Karpas-422 (cell line): ENCODE measurements at regions not wholly inside any gene's neighbourhood (a gene's known extent, or its start where the extent isn't known, plus 50 kb on each side); places are given as distances from the start of the nearest gene placed in this dataset.
"Not testable (repeated sequence)": the region's sequence is repeated elsewhere in the genome, so short reads cannot be mapped to it uniquely, and the experiment has no call there.

ENCODE experiments used
- DNase-seq: peaks from one replicate; pipeline ENCODE4 v3.0.0-alpha.2; 2015
- H2AFZ ChIP-seq: fragments of 200-600 bp; sonication (generic); 2 replicates; pipeline ENCODE4 v1.6.1; 2014; ENCODE audit warnings: antibody characterized with exemption, low read length, mixed read lengths
- H3K27ac ChIP-seq: fragments of 200-600 bp; sonication (generic); 2 replicates; pipeline ENCODE4 v1.5.1; 2014; ENCODE audit warnings: mild to moderate bottlenecking, low read length, moderate library complexity
- H3K27me3 ChIP-seq: fragments of 200-600 bp; sonication (generic); 2 replicates; pipeline ENCODE4 v1.6.1; 2014; ENCODE audit warnings: low read length, mixed read lengths
- H3K36me3 ChIP-seq: fragments of 200-600 bp; sonication (generic); 2 replicates; pipeline ENCODE4 v1.6.1; 2014; ENCODE audit warnings: low read length, mixed read lengths; ENCODE audit not compliant: insufficient read depth
- H3K4me1 ChIP-seq: fragments of 200-600 bp; sonication (generic); 2 replicates; pipeline ENCODE4 v1.6.1; 2014; ENCODE audit warnings: mild to moderate bottlenecking, low read length, mixed read lengths
- H3K4me2 ChIP-seq: fragments of 200-600 bp; sonication (generic); 2 replicates; pipeline ENCODE4 v1.6.1; 2014; ENCODE audit warnings: low read length, low read depth, mild to moderate bottlenecking; ENCODE audit not compliant: poor library complexity, severe bottlenecking
- H3K4me3 ChIP-seq: fragments of 200-600 bp; sonication (generic); 2 replicates; pipeline ENCODE4 v1.5.1; 2014; ENCODE audit warnings: mild to moderate bottlenecking, antibody characterized with exemption, low read length, mixed read lengths
- H3K79me2 ChIP-seq: fragments of 200-600 bp; sonication (generic); 2 replicates; pipeline ENCODE4 v1.6.1; 2014; ENCODE audit warnings: mild to moderate bottlenecking, low read length, mixed read lengths
- H3K9ac ChIP-seq: fragments of 200-600 bp; sonication (generic); 2 replicates; pipeline ENCODE4 v1.6.0; 2014; ENCODE audit warnings: low read length
- H3K9me2 ChIP-seq: fragments of 200-600 bp; sonication (generic), shearing (Covaris generic); replicated peaks from 2 replicates; pipeline ENCODE4 v1.6.0; 2014; ENCODE audit warnings: mild to moderate bottlenecking, low read length, moderate library complexity; ENCODE audit not compliant: insufficient read depth
- H3K9me3 ChIP-seq: fragments of 300-700, 200-600 bp; sonication (generic); 2 replicates; pipeline ENCODE4 v1.6.1; 2014; ENCODE audit warnings: low read length, mixed read lengths
- H4K20me1 ChIP-seq: fragments of 200-600 bp; sonication (generic); 2 replicates; pipeline ENCODE4 v1.6.1; 2014; ENCODE audit warnings: mild to moderate bottlenecking, antibody characterized with exemption, low read length, low read depth; ENCODE audit not compliant: insufficient read depth

DNA sequence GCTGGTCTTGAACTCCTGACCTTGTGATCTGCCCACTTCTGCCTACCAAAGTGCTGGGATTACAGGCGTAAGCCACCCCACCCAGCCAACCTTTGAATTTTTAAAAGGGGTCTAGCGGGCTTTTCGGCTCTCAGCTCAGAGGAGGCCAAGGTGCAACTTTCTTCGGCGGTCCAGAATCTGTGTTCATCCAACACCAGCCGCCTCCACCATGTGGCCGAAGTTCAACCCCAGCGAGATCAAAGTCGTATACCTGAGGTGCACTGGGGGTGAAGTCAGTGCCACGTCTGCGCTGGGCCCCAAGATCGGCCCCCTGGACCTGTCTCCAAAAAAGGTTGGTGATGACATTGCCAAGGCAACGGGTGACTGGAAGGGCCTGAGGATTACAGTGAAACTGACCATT, 78.8 kb upstream of the PIM1 start:
- not testable (repeated sequence) for H3K4me1 ChIP-seq, H3K9me2 ChIP-seq, H3K4me2 ChIP-seq, H3K4me3 ChIP-seq, H3K36me3 ChIP-seq, H2AFZ ChIP-seq, H4K20me1 ChIP-seq, H3K79me2 ChIP-seq, DNase-seq, H3K9me3 ChIP-seq, H3K27me3 ChIP-seq, H3K9ac ChIP-seq, H3K27ac ChIP-seq

DNA sequence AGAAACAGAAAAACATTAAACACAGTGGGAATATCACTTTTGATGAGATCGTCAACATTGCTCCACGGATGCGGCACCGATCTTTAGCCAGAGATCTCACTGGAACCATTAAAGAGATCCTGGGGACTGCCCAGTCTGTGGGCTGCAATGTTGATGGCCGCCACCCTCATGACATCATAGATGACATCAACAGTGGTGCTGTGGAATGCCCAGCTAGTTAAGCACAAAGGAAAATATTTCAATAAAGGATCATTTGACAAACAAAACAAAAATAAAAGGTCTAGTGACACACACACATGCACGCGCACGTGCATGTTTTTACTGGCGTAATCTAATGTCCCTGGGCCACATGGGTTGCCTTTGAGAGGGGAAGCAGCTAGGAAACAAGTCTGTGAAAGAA, 78.4 kb upstream of the PIM1 start:
- H3K4me2 ChIP-seq, H4K20me1 ChIP-seq, H3K9me3 ChIP-seq, H3K4me1 ChIP-seq, H3K27me3 ChIP-seq, H3K27ac ChIP-seq, H3K36me3 ChIP-seq, H3K79me2 ChIP-seq, H2AFZ ChIP-seq, DNase-seq, H3K9ac ChIP-seq, H3K4me3 ChIP-seq, H3K9me2 ChIP-seq: not testable (repeated sequence)

DNA sequence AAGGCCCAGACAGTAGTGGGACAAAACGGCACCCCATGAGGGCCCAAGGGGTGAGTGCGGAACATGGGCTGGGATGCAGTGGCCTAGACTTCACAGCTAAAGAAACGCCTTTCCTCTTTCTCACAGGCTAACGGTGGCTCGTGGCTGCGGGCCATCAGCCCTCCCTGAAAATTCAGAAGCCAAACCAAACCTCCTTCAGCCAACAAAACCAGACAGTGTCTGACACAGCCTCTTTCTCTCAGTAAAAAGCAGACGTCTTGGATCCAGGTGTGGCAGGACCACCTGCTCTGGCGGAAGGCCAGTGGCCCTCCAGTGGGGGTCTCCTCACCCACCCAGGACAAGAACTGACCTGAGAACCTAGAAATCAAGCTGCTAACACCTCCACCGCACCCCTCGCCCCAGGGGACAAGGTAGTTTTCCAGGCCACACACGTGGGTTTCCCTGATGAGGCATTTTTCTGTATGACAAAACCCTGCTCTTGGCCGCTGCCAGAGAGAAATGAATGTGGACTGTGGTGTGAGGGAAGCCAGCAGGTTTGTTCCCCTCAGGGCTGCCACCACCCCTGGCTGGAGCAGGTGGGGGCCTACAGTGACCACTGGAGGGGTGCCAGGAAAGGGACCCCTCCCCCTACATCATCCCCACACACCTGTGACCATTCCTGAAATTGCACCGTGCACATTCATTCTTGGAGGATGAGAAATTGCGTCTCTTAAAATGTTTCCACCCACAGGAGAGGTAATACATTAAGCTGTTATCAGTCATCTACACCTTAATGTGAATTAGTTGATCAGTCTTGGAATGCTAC, 76.8 kb upstream of the PIM1 start:
- Histone ChIP-seq H3K9ac (no peak overlapping the region), H3K27me3 (no peaks in the 10 kb centered on the region), H3K27ac (no peak overlapping the region), H3K9me2 (no peaks in the 10 kb centered on the region), H4K20me1 (no peaks in the 10 kb centered on the region), H3K4me2 (no peak overlapping the region), H2AFZ (no peak overlapping the region), H3K79me2 (no peaks in the 10 kb centered on the region), H3K4me1 (no peaks in the 10 kb centered on the region), H3K36me3 (no peaks in the 10 kb centered on the region), H3K4me3 (no peak overlapping the region), H3K9me3 (no peaks in the 10 kb centered on the region)
- no peak for DNase-seq

DNA sequence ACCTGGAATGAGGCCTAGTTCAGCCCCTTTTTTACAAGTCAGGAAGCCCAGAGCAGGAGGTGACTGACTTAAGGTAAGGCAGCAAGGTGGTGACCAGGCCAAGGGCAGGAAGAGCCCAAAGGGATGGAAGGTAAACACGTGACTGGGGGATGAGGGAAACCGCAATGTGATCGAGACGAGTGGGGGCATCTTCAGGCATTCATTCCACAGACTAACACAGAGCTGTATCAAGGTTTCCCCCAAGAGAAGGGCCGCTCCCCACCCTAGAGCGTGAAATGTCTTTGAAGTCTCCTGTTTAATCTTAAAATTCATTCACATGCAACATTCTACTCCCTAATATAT, 76.3 kb upstream of the PIM1 start:
- Histone ChIP-seq H3K79me2 (no peaks in the 10 kb centered on the region), H3K9me2 (no peaks in the 10 kb centered on the region), H2AFZ (no peak overlapping the region)

DNA sequence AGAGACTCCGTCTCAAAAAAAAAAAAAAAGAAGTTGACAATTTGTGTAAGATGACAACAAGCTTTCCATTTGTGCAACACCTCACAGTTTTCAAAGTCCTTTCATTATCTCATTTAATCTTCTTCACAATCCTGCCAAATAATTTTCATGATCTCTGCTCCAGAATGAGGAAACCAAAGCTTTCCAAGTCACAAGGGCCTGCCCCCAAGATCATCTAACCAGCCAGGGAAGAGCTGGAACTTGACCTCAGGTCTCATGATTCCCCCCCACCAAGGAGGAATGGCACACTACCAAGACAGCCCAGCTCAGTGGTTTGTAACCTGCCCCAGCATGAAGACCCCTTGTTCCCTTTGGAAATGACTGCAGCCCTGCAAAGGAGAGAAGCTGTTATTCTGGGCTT, 74.0 kb upstream of the PIM1 start:
- no peaks in the 10 kb centered on the region for H4K20me1 ChIP-seq
- no peaks in the 10 kb centered on the region for H3K9me2 ChIP-seq
- H3K79me2 ChIP-seq = no peaks in the 10 kb centered on the region
- H3K4me3 ChIP-seq = no peak overlapping the region
- peaks cover under 1% of the 10 kb centered on the region; the same call in 1 of the 2 replicates for H3K4me1 ChIP-seq
- DNase-seq = no peak
- H3K27ac ChIP-seq = no peak overlapping the region
- no peak overlapping the region for H2AFZ ChIP-seq
- no peak overlapping the region for H3K4me2 ChIP-seq
- H3K36me3 ChIP-seq = no peaks in the 10 kb centered on the region
- H3K27me3 ChIP-seq = no peaks in the 10 kb centered on the region
- H3K9ac ChIP-seq = no peak overlapping the region
- H3K9me3 ChIP-seq = no peaks in the 10 kb centered on the region

More for the DNA sequence above, 76.3 kb upstream of the PIM1 start:
- no peak for DNase-seq
- H3K36me3 ChIP-seq = no peaks in the 10 kb centered on the region
- no peak overlapping the region for H3K9ac ChIP-seq
- no peaks in the 10 kb centered on the region for H3K4me1 ChIP-seq
- H3K9me3 ChIP-seq = no peaks in the 10 kb centered on the region
- no peaks in the 10 kb centered on the region for H3K27me3 ChIP-seq
- H4K20me1 ChIP-seq = no peaks in the 10 kb centered on the region
- no peak overlapping the region for H3K4me3 ChIP-seq
- H3K27ac ChIP-seq = no peak overlapping the region
- no peak overlapping the region for H3K4me2 ChIP-seq

DNA sequence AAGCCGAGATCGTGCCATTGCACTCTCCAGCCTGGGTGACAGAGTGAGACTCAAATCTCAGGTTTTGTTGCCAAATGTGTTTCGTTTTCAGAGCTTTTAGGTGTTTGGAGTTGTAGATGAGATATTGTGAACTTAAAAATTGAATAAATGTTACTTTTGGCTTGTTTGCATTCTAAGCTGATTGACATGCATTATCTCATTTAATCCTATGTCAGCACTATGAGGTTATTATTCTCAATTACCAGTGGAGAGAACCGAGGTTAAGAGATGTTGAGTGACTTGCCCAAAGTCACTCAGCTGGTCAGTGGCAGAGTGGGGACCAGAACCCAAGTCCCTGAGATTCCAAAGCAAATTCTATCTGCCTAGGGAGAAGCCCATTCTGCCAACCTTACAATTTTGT, 72.6 kb upstream of the PIM1 start:
- no peaks in the 10 kb centered on the region for H3K36me3 ChIP-seq
- H3K4me3 ChIP-seq = no peak overlapping the region
- H3K9me2 ChIP-seq = no peaks in the 10 kb centered on the region
- no peak overlapping the region for H3K9ac ChIP-seq
- H3K79me2 ChIP-seq = no peaks in the 10 kb centered on the region
- peak; percentile 5 for DNase-seq
- H3K4me2 ChIP-seq = no peak overlapping the region
- H2AFZ ChIP-seq = no peak overlapping the region
- H3K4me1 ChIP-seq = peaks cover 12% of the 10 kb centered on the region
- no peaks in the 10 kb centered on the region for H3K27me3 ChIP-seq
- no peak overlapping the region for H3K27ac ChIP-seq
- H4K20me1 ChIP-seq = no peaks in the 10 kb centered on the region
- H3K9me3 ChIP-seq = no peaks in the 10 kb centered on the region

DNA sequence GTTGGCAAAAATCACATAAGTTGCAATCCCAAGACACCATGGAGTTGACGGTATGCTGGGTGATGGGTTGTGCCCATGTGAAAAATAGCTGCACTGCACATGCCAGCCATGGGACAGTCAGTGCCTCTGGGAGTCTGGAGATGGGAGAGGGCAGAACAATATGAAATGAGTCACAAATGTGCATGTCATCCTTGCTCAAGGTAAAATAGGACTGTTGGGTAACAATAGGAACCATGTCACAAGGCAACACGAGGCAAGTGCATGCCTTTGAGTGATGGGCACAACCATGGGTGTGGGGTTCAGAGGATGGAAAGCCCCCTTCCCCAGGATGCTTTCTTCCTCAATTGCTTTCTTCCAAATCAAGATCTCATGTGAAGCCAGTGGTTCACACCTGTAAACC, 70.5 kb upstream of the PIM1 start:
- no peaks in the 10 kb centered on the region for H3K9me2 ChIP-seq

DNA sequence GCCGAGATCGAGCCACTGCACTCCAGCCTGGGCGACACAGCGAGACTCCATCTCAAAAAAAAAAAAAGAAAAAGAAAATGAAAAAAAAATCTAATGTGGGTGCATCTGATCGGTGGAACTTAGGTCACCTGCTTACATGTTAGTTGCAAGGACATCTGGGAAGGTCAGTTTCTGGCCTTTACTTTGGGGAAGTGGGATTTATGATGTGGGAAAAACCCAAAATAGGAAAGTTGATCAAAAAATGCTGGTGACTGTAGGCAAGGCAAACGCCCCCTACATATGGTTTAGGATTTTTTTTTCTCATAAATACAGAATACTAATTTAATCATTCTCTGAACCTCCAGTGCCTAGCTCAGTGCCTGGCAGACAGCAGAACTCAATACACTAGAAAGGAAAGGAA, 69.2 kb upstream of the PIM1 start:
- Histone ChIP-seq H4K20me1 (no peaks in the 10 kb centered on the region), H3K4me1 (peaks cover 29% of the 10 kb centered on the region), H2AFZ (no peak overlapping the region), H3K27me3 (no peaks in the 10 kb centered on the region), H3K9me3 (no peaks in the 10 kb centered on the region), H3K27ac (no peak overlapping the region), H3K79me2 (no peaks in the 10 kb centered on the region), H3K4me2 (no peak overlapping the region), H3K4me3 (no peak overlapping the region), H3K9me2 (no peaks in the 10 kb centered on the region), H3K36me3 (no peaks in the 10 kb centered on the region), H3K9ac (no peak overlapping the region)
- no peak for DNase-seq

More for the DNA sequence above, 70.5 kb upstream of the PIM1 start:
- Histone ChIP-seq H3K9ac (no peak overlapping the region), H4K20me1 (no peaks in the 10 kb centered on the region), H2AFZ (no peak overlapping the region), H3K27me3 (no peaks in the 10 kb centered on the region), H3K27ac (no peak overlapping the region), H3K9me3 (no peaks in the 10 kb centered on the region), H3K36me3 (no peaks in the 10 kb centered on the region), H3K4me2 (no peak overlapping the region), H3K79me2 (no peaks in the 10 kb centered on the region), H3K4me1 (peaks cover 29% of the 10 kb centered on the region), H3K4me3 (no peak overlapping the region)
- DNase-seq = peak; percentile 34

DNA sequence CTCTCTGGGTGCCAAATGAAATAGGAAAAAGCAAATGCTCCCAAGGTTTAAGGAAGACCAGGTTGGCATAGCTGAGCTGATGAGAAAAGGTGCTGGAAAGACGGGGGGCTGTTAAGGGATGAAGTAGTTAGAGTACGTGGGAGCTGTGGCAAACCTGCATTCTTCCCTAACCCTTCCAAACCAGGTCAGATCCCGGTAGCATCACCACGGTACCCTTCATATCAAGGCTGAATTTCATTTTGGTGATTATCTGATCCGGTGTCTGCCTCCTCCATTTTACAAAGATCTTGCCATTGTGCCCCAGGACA, 68.0 kb upstream of the PIM1 start:
- no peaks in the 10 kb centered on the region for H3K9me3 ChIP-seq
- H3K9me2 ChIP-seq = no peaks in the 10 kb centered on the region
- no peak overlapping the region; the same call in 1 of the 2 replicates for H3K9ac ChIP-seq
- no peak overlapping the region; the same call in 1 of the 2 replicates for H2AFZ ChIP-seq
- H3K36me3 ChIP-seq = no peaks in the 10 kb centered on the region
- peaks cover 29% of the 10 kb centered on the region for H3K4me1 ChIP-seq
- H3K27ac ChIP-seq = no peak overlapping the region
- no peak for DNase-seq
- no peaks in the 10 kb centered on the region for H4K20me1 ChIP-seq
- H3K4me3 ChIP-seq = no peak overlapping the region
- no peaks in the 10 kb centered on the region for H3K79me2 ChIP-seq
- H3K4me2 ChIP-seq = peak overlapping the region; percentile 69
- no peaks in the 10 kb centered on the region for H3K27me3 ChIP-seq
